GM12878 (cell line): ENCODE measurements at regions not wholly inside any gene's neighbourhood (a gene's known extent, or its start where the extent isn't known, plus 50 kb on each side); places are given as distances from the start of the nearest gene placed in this dataset.

ENCODE experiments used
- ATAC-seq: fragments of 200-7000 bp; cut with Tn5 transposase; 3 replicates; pipeline ENCODE4 v1.9.1; 2020; ENCODE audit warnings: mild to moderate bottlenecking, moderate library complexity
- BruUV-seq: library from RNA; stranded (reverse); fragments of 400-500 nt; replicated peaks from 2 replicates; lab custom pipeline; 2021; lab: Mats Ljungman, UMichigan
- CTCF ChIA-PET: fragments of 300-600 bp; sonication (Branson Sonifier 250); formaldehyde crosslinking; extraction: SDS; loops from one replicate; lab custom pipeline; 2021; ENCODE audit warnings: inconsistent platforms; lab: Yijun Ruan, JAX
- POLR2A ChIA-PET: fragments of 350-600 bp; formaldehyde crosslinking; extraction: SDS; loops from one replicate; lab custom pipeline; 2021; ENCODE audit warnings: inconsistent platforms; lab: Charles Lee
- RAD21 ChIA-PET: fragments of 300-600 bp; sonication (Branson Sonifier 250); formaldehyde crosslinking; loops from one replicate; lab custom pipeline; 2023; ENCODE audit warnings: antibody characterized with exemption; ENCODE audit not compliant: unreplicated experiment; lab: Charles Lee
- SMC1A ChIA-PET: fragments of 300-600 bp; sonication (Branson Sonifier 250); formaldehyde crosslinking; loops from one replicate; lab custom pipeline; 2023; ENCODE audit not compliant: unreplicated experiment, uncharacterized antibody; lab: Charles Lee
- DNase-seq: peaks from one replicate; pipeline ENCODE4 v3.0.0-alpha.2; 2011; ENCODE audit warnings: low read depth, low spot score
- FAIRE-seq: peaks from 3 replicates; lab custom pipeline; 2011; peaks lifted over from hg19 to GRCh38; lab: Jason Lieb, UNC
- H2AFZ ChIP-seq: 2 replicates; pipeline ENCODE4 v1.6.0; 2011; ENCODE audit warnings: low read depth, low read length, control low read depth; ENCODE audit not compliant: control insufficient read depth
- H3K27ac ChIP-seq: 2 replicates; pipeline ENCODE4 v1.5.1; 2011; ENCODE audit warnings: control low read depth; ENCODE audit not compliant: control insufficient read depth, insufficient read depth
- H3K27me3 ChIP-seq, 2 experiments: replicated peaks in 1 of 2; 2 replicates each; pipeline versions ENCODE4 v1.6.0 to v1.6.1; 2011; ENCODE audit warnings: low read length in 1 of 2; ENCODE audit not compliant: control insufficient read depth in 2 of 2, insufficient read depth in 2 of 2
- H3K36me3 ChIP-seq, 2 experiments: 2 replicates each; pipeline ENCODE4 v1.5.1; 2011; ENCODE audit warnings: low read length in 1 of 2; ENCODE audit not compliant: control insufficient read depth in 2 of 2, insufficient read depth in 2 of 2
- H3K4me1 ChIP-seq: 2 replicates; pipeline ENCODE4 v1.6.1; 2011; ENCODE audit warnings: mild to moderate bottlenecking, low read length, moderate library complexity, mixed read lengths; ENCODE audit not compliant: control insufficient read depth, insufficient read depth
- H3K4me2 ChIP-seq: 2 replicates; pipeline ENCODE4 v1.6.0; 2011; ENCODE audit warnings: control low read depth; ENCODE audit not compliant: control insufficient read depth, insufficient read depth
- H3K4me3 ChIP-seq: fragments of 200-600 bp; sonication (generic); 2 replicates; pipeline ENCODE4 v1.5.1; 2016
- H3K79me2 ChIP-seq: 2 replicates; pipeline ENCODE4 v1.6.0; 2011; ENCODE audit warnings: low read length; ENCODE audit not compliant: control insufficient read depth, insufficient read depth
- H3K9ac ChIP-seq: 2 replicates; pipeline ENCODE4 v1.8.0; 2011; ENCODE audit warnings: low read length, control low read depth, mixed read lengths; ENCODE audit not compliant: control insufficient read depth, insufficient read depth
- H3K9me3 ChIP-seq: replicated peaks from 3 replicates; pipeline ENCODE4 v1.5.1; 2011; ENCODE audit warnings: mild to moderate bottlenecking, low read length; ENCODE audit not compliant: control insufficient read depth, insufficient read depth
- H4K20me1 ChIP-seq: 2 replicates; pipeline ENCODE4 v1.6.0; 2011; ENCODE audit not compliant: control insufficient read depth, insufficient read depth
- BCL3 ChIP-seq: IDR thresholded peaks from 2 replicates; pipeline ENCODE4 v1.6.1; 2011; ENCODE audit warnings: borderline replicate concordance, low read depth, mild to moderate bottlenecking, moderate library complexity, low read length; ENCODE audit not compliant: insufficient read depth, poor library complexity, severe bottlenecking
- CBX5 ChIP-seq: sonication (generic); IDR thresholded peaks from 2 replicates; pipeline ENCODE4 v1.6.1; 2016; ENCODE audit warnings: low read depth, moderate library complexity, mild to moderate bottlenecking, inconsistent platforms
- CUX1 ChIP-seq: IDR thresholded peaks from 2 replicates; pipeline ENCODE4 v1.6.1; 2012; ENCODE audit warnings: improper control_type of control experiment, low read depth, low read length; ENCODE audit not compliant: insufficient replicate concordance
- MTA2 ChIP-seq: fragments of 450-650 bp; IDR thresholded peaks from 2 replicates; pipeline ENCODE4 v1.6.1; 2016; ENCODE audit warnings: low read depth, mild to moderate bottlenecking, moderate library complexity
- MYC ChIP-seq: IDR thresholded peaks from 2 replicates; pipeline ENCODE4 v1.6.1; 2011; ENCODE audit warnings: mild to moderate bottlenecking, low read length, moderate library complexity, inconsistent platforms; ENCODE audit not compliant: insufficient read depth, insufficient replicate concordance, insufficient read length, severe bottlenecking
- PKNOX1 ChIP-seq: fragments of 450-650 bp; IDR thresholded peaks from 2 replicates; pipeline ENCODE4 v1.6.1; 2016; ENCODE audit warnings: mild to moderate bottlenecking
- POLR2AphosphoS2 ChIP-seq: IDR thresholded peaks from 2 replicates; pipeline ENCODE4 v1.6.1; 2011; ENCODE audit warnings: low read depth, mild to moderate bottlenecking, low read length, improper control_type of control experiment, moderate library complexity
- POU2F2 ChIP-seq: IDR thresholded peaks from 3 replicates; pipeline ENCODE4 v1.6.1; 2011; ENCODE audit warnings: low read depth, mild to moderate bottlenecking, low read length, borderline replicate concordance
- SMAD5 ChIP-seq: IDR thresholded peaks from 2 replicates; pipeline ENCODE4 v1.6.1; 2016; ENCODE audit warnings: antibody characterized with exemption, low read depth
- SUZ12 ChIP-seq: fragments of 200-600 bp; sonication (generic); IDR thresholded peaks from one replicate; pipeline ENCODE4 v1.6.1; 2018; ENCODE audit warnings: antibody characterized with exemption, mild to moderate bottlenecking; ENCODE audit not compliant: unreplicated experiment
- TARDBP ChIP-seq: IDR thresholded peaks from 2 replicates; pipeline ENCODE4 v1.6.1; 2016; ENCODE audit warnings: borderline replicate concordance
- ZBTB11 ChIP-seq: fragments of 450-650 bp; formaldehyde crosslinking; IDR thresholded peaks from 2 replicates; pipeline ENCODE4 v1.5.0; 2022; ENCODE audit warnings: mild to moderate bottlenecking, missing genetic modification characterization
- ZNF24 ChIP-seq: fragments of 450-650 bp; IDR thresholded peaks from 2 replicates; pipeline ENCODE4 v1.6.1; 2017; ENCODE audit warnings: antibody characterized with exemption, mild to moderate bottlenecking
- WGBS: methylation state at CpG from one replicate; pipeline ENCODE4 v1.1.6; 2016; ENCODE audit warnings: low lambda C conversion rate; ENCODE audit not compliant: insufficient replicate concordance, insufficient coverage; ENCODE audit errors: missing lambda C conversion rate; 5-methylcytosine and 5-hydroxymethylcytosine counted together
- in situ Hi-C: fragments of 300-500 bp; cut with MboI; formaldehyde crosslinking; loops from 9 replicates; pipeline ENCODE4 v1.14.3; 2018; ENCODE audit warnings: mixed read lengths
- intact Hi-C: fragments of 100-400 bp; cut with micrococcal nuclease; formaldehyde crosslinking; loops from one replicate; pipeline ENCODE4 v1.14.2; 2022; ENCODE audit not compliant: unreplicated experiment

- no peak overlapping the region for H2AFZ ChIP-seq
- no peak overlapping the region for H3K9ac ChIP-seq
- POLR2A ChIA-PET = no interaction called here
- H3K4me2 ChIP-seq = no peak overlapping the region
- SMC1A ChIA-PET = no interaction called here
- intact Hi-C loops = no loop called here
- in situ Hi-C loops = no loop called here
- no peaks in the 10 kb centered on the region; a peak in 1 of 4 replicates for H3K27me3 ChIP-seq
- no peaks in the 10 kb centered on the region for H3K36me3 ChIP-seq
- DNase-seq = no peak
- no peak overlapping the region for H3K4me3 ChIP-seq
- no peak overlapping the region for H3K27ac ChIP-seq
- BruUV-seq = no TSS peak
- no peaks in the 10 kb centered on the region for H3K9me3 ChIP-seq
- no peaks in the 10 kb centered on the region for H3K79me2 ChIP-seq
- no peak for FAIRE-seq
- H3K4me1 ChIP-seq = no peaks in the 10 kb centered on the region
- WGBS = 27% methylated on average over 8 of the region's 8 CpGs
- H4K20me1 ChIP-seq = no peaks in the 10 kb centered on the region
- no peak for ATAC-seq
- RAD21 ChIA-PET = no interaction called here
- CTCF ChIA-PET = no interaction called here
- no peak for TF ChIP-seq CBX5
- no peak for TF ChIP-seq CUX1
- no peak for TF ChIP-seq MTA2
- no peak for TF ChIP-seq BCL3
- no peak for TF ChIP-seq TARDBP
- TF ChIP-seq MYC = no peak
- TF ChIP-seq POU2F2 = no peak
- TF ChIP-seq ZNF24 = no peak
- TF ChIP-seq SUZ12 = no peak
- no peak for TF ChIP-seq SMAD5
- TF ChIP-seq POLR2AphosphoS2 = no peak
- no peak for TF ChIP-seq ZBTB11
- TF ChIP-seq PKNOX1 = no peak
Observed at GRCh38 chr16:65988024-65988595, 378.4 kb upstream of the CDH5 start.
